Fibroblast of skin of abdomen (primary cell): ENCODE measurements at regions not wholly inside any gene's neighbourhood (a gene's known extent, or its start where the extent isn't known, plus 50 kb on each side); places are given as distances from the start of the nearest gene placed in this dataset.
"Not testable (repeated sequence)": the region's sequence is repeated elsewhere in the genome, so short reads cannot be mapped to it uniquely, and the experiment has no call there.

Experiments used
- DNase-seq: peaks from one replicate; pipeline ENCODE4 v3.0.0-alpha.2; 2013

DNA sequence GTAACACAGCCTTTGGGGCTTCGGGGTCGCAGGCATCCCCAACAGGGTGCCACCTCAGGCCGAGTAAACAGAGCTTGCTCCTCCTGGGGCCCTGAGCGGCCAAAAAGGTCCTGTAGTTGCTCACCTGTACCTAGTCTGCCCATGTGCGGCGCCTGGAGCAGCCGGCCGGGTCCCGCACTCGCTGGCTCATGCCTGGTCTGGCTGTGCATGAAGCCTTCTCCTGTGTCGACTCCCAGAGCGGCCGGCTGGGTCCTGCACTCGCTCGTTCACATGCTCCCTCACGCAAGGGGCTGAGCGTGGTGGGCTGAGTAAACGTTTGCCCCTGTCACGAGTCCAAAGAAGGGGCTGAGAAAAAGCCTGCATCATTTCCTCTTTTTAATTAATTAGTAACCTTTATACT is 162.4 kb upstream of the TUT7 start:
- DNase-seq = no peak

DNA sequence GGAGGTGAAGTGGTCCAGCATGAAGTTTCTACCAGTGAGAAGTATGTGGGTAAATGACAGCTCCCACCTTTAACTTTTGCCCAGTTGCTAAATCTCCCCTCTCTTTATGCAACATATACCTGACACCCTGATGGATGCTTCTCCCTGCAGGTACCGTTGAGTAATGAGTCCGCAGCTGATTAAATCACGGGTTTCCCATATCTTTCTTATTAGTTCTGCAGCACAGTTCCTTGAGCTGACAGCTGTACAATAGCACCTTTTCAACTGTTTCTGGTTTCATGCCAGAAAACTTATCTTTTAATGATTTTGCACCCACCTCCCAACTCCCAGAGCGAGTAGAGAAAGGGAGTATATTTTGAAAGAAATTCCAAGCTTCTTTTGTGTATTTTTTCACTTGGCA is 161.0 kb upstream of the TUT7 start:
- no peak for DNase-seq

DNA sequence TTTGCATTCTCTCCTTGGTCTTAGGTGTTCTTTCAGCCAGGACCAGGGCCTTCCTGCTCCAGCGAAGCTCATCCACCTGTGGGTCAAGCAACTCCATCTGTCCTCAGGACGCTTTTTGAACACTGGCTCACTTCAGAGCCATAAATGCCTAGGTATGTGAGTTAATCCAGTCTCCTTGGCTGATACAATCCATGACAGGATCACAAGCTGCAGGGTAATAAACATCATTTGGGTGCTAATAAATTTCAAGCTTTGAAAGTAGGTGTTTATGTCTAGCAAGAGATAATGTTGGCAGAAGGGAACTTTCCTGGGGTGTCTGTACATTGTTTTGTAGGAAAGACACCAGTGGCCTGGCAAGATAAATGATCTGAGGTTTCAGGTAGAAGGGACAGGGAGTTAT is 159.2 kb upstream of the TUT7 start:
- no peak for DNase-seq

DNA sequence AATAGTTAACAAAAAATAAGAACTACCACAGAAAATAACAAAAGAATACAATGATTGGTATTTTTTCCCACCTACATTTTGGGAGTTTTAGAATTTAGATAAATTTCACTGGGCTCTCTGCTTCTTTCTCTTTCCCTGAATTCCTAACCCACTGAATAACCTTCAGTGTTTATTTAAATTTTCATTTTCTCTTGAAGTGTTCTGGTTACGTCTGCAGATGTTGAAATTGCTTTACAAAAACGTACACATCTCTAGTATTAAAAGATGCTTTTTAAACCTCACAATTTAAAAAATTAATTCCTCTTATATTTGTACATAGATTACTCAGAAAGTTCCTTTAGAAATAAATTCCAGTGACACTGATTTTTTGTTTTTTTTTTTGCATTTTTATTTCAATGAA is 158.7 kb upstream of the TUT7 start:
- DNase-seq = no peak

DNA sequence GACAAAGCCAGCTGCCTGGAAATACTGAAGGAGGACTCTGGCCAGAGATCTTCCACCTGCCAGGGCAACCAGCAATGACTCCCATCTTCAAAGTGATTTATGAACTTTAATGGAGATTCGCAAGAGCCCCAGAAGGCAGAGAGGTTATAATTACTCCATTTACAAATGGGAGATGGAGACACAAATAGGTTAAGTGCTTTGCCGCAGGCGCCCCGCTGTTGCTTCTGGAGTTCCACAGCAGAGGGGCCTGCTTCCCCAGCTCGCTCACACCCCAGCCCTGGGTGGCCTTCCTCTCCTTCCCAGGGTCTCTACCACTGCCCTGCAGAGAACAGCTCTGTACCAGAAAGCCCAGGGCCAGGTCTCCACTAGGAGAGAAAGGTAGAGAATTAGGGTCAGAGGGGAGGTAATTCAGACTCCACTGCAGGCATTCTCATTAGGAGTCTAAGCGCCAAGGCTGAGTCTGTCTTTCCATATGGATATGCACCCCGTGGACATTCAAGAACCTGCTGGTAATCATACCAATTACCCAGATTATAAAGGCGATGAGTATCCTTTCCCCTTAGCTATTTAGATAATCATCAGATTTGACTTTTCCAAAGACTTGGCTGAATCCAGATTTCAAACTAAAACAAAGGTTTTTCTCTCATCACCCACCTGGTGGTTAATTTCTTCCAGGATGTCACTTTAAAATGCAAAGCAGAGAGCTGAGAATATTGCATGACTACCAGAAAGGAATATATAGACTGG is 157.6 kb upstream of the TUT7 start:
- no peak for DNase-seq

DNA sequence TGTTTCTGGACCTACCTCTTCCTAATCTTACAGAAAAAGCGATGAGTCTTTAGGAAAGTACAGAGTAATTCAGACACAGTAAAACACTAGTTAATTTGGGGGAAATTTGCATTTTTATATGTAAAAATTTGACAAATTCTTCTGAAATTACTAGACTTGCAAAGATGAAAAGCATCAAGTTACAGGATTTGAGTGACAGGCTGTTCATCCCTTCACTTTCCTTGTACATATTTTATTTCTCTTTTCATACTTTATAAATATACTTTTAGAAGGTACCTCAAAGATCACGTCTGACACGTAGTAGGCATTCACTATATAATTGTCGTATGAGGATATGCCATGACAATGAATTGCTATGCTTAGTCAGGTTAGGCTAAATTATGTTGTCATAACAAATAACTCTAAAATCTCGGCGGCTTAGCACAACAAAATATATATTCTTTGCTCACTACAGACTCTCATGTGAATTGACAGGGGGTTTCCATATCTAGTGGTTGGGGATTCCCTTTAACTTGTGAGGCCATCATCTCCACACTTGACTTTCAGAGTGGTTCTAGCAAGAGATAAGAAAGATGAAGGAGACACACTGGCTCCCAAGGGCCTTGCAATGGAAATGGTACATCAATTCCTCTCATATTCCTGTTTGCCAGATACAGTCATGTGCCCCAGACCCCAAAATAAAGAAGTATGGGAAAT is 154.1 kb upstream of the TUT7 start:
- no peak for DNase-seq

DNA sequence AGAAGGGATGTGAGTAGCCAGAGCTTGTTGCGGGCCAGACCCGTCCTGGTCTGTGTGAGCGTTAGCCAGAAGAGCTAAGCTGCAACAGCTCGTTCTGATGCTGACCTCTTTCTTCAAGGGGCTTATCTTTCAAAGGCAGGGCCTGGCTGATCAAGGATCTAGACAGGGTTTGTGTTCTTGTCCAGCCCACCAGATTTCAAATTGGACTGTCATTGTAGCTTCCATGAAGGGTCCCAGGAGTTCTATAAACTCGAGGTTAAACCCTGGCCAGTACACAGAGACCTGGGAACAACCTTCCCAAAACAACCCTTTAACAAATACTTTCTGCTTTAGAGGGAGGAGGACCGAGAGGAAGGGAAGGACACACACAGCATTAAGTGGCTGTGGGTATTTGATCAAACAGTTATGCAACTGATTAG is 153.0 kb upstream of the TUT7 start:
- DNase-seq = no peak

DNA sequence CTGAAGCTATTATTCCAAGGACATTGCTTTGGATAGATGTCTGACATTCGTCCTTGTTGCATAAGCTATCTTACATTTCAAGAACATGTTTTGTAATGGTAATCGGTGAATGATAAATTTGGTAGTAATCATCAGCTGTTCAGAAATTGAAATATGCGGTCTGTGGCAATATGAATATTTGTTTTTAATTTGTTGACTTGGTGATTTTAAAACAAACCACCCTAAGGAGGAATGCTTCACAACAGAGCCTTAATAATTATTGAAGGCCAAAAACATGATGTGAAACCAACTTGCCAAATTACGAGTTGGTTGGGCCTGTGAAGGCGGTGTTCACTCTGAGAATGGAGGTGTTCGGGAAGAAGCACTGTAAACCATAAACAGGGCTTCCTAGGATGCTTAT is 149.7 kb upstream of the TUT7 start:
- DNase-seq = no peak

DNA sequence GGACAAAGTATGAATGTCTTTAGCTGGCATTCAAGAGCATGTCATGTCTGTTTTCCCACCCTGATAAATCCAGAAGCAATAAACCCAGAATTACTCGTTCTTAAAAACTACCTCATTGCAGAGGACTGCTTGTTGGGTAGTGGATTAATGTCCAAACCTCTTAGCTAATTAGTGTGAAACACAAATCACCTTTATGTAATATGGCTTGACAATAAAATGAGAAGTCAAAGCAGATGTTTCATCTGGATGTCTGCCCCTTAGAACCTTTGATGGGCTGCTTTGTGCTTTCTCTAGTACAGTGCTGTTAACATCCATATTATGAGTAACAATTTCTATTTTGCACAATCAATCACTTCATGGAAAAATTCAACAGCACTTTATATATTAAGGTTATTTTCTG is 149.1 kb upstream of the TUT7 start:
- peak; percentile 63 for DNase-seq

DNA sequence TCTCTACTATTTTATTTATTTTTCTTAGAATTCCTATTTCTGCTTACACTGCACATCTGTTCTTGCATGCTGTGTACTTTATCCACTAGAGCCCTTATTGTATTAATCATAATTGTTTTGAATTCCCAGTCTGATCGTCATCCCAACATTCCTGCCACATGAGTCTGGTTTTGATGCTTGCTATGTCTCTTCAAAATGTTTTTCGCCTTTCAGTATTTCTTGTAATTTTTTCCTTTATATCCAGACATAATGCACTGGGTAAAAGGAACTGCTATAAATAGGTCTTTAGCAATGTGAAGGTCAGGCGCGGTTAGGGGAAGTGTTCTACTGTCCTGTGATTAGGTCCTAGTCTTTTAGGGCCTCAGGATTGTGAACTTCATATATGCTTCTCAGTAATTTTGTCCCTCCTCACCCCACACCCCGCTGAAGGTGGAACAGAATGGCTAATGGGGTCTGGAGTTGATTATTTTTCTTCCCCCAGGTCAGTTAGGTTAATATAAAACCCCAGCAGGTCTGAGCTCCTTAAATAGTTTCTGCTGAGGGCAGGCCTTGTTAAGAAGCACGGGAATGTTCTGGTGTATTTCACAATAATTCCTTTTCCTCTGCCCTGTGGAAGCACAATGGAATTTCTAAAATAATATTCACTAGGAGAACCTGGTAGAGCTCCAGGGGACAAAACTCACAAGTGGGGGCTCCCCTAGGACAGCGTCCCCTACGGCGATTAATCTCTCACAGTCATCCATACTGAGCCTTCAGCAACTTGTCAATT is 146.6 kb upstream of the TUT7 start:
- DNase-seq = peak; percentile 97

DNA sequence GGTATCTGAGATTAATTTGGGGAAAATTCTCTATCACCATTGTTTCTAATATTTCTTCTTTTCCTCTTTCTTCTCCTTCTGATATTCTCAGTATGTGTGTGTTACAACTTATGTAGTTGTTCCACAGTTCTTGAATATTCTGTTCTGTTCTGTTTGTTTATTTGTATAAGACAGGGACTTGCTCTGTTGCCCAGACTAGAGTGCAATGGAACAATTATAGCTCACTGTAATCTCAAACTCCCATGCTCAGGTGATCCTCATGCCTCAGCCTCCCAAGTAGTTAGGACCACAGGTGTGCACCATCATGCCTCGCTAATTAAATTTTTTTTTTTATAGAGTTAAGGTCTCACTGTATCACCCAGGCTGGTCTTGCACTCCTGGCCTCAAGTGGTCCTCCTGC is 145.8 kb upstream of the TUT7 start:
- DNase-seq = no peak

DNA sequence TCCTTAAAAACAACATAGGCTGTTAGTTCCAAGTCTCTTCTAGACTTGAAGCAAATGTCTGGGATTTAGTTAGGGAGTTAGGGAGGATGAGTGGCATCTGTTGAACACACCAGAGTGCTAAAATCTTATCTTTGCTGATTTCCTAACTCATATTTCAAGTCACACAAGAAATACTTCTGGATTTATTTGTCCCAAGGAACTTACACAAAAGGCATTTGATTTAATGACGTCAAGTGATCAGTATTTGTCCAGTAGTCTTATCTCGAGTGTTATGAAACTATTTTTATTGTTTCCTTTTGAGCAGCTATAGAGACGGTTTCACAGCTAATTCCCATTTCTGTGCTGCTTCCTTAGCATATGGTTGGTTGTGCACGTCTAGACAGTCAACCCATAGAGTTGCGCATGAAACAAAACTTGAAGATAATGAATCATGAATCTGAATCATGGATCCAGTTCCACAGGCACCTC is 140.5 kb upstream of the TUT7 start:
- DNase-seq = peak; percentile 95

DNA sequence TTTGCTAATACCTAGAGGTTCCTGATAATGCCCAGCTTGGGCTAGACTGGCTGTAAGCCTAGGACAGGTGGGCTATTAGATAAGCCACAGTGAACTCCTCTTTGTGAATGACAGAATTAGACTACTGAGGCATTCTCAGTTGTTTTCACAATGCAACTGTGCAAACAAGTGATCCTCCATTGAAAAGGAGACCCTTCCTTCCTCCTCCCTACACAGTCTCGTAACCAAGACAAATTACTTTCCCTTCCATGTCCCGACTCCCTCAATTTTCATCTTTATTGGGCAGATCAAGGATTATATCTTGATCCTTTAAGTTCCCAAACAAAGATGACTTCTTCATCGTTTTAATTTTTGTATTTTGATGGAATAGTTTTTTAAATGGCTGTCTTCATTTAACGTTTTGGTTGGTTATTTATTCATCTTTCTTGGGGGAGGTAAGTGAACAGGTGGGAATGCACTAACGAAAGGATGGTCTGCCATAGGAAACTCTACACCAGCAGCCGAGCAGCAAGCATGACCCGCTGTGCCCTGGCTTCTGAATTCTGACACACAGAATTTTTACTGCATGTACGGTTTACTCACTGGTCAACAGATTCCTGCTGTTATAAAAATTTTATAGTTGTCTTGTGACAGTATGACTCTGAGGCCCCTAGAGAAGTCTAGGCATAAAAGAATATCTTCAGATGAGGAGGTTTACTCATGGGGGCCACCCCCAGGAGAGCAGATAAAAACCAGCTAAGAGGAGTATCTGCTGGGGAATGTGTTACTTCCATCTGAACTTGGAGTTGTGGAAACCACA is 137.5 kb upstream of the TUT7 start:
- DNase-seq = no peak

DNA sequence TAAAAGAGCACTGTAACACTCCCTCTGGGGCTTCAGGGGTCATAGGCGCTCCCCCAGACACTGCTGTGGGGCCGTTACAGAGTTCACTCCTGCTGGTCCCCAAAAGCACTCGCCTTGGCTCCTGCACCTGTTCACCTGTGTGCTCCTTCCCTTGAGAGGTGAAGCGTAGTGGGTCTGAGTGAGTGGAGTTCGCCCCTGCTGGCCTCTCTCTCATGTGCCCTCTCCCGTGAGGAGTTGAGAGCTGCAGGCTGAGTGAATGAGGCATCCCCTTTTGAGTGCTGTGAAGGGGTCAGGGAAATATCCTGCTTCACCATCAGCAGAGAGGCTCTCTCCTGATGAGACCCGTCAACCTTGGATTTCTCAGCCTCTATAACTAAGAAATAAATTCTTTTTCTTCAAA is 134.6 kb upstream of the TUT7 start:
- DNase-seq = no peak

DNA sequence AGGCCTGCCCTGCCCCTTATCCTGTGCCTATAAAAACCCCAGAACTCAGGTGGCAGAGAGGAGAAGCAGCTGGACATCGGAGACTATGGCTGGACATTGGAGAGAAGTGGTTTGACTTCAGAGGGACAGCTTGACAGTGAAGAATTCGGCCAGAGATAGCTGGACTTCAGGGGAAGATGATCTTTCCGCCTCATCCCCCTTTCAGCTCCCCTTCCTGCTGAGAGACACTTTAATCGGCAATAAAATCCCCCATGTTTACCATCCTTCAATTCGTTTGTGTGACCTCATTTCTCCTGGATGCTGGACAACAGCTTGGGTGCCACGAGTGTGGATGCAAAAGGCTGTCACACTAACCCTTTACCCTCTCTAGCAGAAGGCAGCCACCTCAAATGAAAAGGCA is 134.1 kb upstream of the TUT7 start:
- no peak for DNase-seq

DNA sequence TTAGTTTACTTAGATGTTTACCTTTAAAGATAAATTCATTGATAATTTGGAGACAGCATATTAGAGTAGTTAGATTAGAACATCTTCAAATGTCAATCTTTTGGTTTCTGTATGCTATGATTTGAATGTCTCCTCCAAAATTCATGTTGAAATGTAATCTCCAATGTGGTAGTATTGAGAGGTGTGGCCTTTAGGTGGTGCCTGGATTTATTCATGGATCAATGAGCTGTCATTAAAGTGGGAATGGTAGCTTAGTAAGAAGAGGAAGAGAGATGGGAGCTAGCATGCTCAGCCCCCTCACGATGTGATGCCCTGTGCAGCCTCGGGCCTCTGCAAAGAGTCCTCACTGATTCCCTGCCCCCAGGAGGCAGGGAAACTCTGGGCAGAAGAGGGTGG is 133.6 kb upstream of the TUT7 start:
- DNase-seq = no peak

DNA sequence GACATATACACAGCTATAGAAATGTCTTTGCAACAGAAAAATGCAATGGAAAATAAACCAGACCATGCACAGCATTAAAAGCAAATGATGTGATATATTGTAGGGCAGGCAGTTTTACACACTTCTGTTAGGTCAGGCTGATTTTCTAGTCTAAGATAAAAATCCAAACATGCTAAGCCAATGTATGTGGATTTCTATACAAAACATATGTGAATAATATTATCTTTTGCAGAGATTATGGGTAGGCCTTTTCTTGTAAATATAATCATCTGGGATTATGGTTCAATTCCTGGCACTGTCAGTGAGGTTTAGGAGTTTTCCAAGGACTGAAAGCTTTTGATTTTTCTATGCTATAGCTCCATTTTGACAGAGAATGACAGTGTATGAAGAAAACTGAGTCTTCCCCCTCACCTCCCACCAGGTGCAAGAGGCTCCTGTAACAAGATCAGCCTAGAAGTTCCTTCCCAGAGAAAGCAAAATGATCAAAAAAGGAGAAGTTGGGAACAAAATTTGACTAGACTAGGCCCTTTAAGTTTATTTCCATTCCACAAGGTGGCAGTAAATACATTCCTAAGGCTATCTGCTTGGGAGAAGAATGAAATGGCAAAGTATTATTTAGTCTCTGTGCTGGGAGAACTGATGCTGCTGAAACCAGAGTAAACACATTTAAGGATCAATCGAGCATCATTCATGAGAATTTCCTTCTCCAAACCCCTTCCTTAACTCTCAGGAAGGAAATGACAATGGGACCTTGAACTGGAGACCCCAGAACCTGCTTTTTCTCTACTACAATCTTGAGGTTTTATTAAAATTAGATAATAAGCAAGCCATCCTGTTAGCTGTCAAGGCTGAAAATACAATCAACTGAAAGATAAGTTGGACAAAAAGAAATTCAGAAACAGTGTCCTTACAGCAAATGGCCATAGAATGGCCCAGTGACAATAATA is 133.0 kb upstream of the TUT7 start:
- peak; percentile 75 for DNase-seq

DNA sequence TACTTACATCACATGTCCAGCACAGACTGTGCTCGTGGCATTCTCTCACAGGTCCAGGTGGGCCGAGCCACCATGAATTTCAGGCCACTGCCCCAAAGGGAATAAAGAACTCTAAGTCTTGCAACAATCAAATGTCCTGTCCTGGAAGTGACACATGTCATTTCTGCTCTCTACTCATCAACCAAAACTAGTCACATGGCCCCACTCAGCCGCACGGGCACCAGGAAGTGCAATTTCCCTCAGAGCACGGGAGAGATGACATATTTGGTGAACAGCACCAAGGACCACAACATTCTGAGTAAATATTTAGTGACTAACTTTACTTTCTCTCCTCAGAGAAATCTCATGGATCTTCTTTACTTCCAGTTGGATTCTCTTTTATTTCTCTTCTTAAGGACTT is 131.1 kb upstream of the TUT7 start:
- DNase-seq = no peak

DNA sequence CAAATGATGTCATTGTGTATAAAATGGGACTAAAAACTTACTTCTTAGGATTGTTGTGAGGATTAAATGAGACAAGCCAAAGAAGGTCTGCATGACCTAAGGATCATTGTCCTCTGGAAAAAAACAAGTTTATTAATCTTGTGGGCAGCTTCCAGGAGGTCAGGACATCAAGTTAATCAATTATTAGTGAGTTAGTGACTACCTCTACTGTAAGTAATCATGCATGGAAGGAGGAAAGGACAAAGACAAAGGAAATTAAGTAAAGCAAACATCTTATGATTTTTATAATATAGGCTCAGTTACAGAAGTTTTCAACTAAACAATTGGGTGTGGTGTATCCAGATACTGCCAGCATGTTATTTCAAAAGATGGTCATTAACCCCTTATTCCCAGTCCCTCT is 129.3 kb upstream of the TUT7 start:
- no peak for DNase-seq

DNA sequence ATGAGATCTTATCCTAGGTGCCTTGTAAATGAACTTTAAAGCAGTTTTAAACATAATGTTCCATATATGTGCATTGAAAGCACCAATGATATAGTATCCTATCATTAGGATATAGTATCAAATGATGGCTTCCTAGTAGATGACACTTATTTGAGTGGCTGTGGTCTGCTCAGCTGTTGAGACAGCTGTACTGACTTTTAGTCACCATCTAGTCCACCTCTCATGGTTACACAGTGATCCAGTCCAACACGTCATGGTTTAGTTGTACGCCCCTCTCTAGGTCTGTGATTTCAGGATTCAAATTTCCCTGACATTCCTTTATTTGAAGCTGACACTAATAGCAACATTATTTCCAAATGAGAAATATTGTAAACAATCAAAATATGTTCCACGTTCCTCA is 127.3 kb upstream of the TUT7 start:
- no peak for DNase-seq

DNA sequence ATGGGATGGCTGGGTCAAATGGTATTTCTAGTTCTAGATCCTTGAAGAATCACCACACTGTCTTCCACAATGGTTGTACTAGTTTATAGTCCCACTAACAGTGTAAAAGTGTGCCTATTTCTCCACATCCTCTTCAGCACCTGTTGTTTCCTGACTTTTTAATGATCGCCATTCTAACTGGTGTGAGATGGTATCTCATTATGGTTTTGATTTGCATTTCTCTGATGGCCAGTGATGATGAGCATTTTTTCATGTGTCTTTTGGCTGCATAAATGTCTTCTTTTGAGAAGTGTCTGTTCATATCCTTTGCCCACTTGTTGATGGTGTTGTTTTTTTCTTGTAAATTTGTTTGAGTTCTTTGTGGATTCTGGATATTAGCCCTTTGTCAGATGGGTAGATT is 121.0 kb upstream of the TUT7 start:
- not testable (repeated sequence) for DNase-seq
